HepG2 (cell line): ENCODE measurements at regions not wholly inside any gene's neighbourhood (a gene's known extent, or its start where the extent isn't known, plus 50 kb on each side); places are given as distances from the start of the nearest gene placed in this dataset.

Experiments
- ATAC-seq: fragments of 200-7000 bp; cut with Tn5 transposase; 3 replicates; pipeline ENCODE4 v1.9.1; 2020; ENCODE audit warnings: mild to moderate bottlenecking, moderate library complexity
- BruUV-seq: library from RNA; stranded (reverse); fragments of 400-500 nt; replicated peaks from 2 replicates; lab custom pipeline; 2021; lab: Mats Ljungman, UMichigan
- CTCF ChIA-PET: fragments of 300-600 bp; formaldehyde crosslinking; extraction: SDS; loops from one replicate; lab custom pipeline; 2021; ENCODE audit warnings: low total read pairs, inconsistent platforms, low intra/inter-chr PET ratio; lab: Yijun Ruan, JAX
- POLR2A ChIA-PET: fragments of 350-600 bp; sonication (Branson Sonifier 250); formaldehyde crosslinking; loops from one replicate; lab custom pipeline; 2020; ENCODE audit warnings: antibody characterized with exemption, inconsistent platforms; lab: Yijun Ruan, JAX
- DNase-seq: peaks from one replicate; pipeline ENCODE4 v3.0.0-alpha.2; 2015; ENCODE audit warnings: low spot score
- FAIRE-seq: peaks from 3 replicates; lab custom pipeline; 2011; peaks lifted over from hg19 to GRCh38; lab: Jason Lieb, UNC
- H2AFZ ChIP-seq: one replicate; pipeline ENCODE4 v1.6.1; 2011; ENCODE audit warnings: low read length, inconsistent platforms
- H3K27ac ChIP-seq: fragments of 300-600 bp; 3 replicates; pipeline ENCODE4 v1.8.0; 2011; ENCODE audit warnings: mixed run types, mild to moderate bottlenecking, mixed read lengths, low read length, inconsistent platforms; ENCODE audit not compliant: insufficient read depth; ENCODE audit errors: extremely low read length
- H3K27me3 ChIP-seq, 2 experiments: fragments of 200-600 bp in 1 of 2; 2 replicates in 1 of 2; 3 replicates in 1 of 2; pipeline versions ENCODE4 v1.6.0 to v1.8.0; 2011; ENCODE audit warnings: low read length in 2 of 2, mild to moderate bottlenecking in 2 of 2, moderate library complexity in 2 of 2, inconsistent platforms in 1 of 2; ENCODE audit not compliant: insufficient read depth in 2 of 2, control insufficient read depth in 1 of 2
- H3K36me3 ChIP-seq, 2 experiments: fragments of 200-600 bp in 1 of 2; replicated peaks in 1 of 2; 2 replicates in 1 of 2; 3 replicates in 1 of 2; pipeline versions ENCODE4 v1.5.1 to v1.8.0; 2011; ENCODE audit warnings: low read length in 2 of 2, inconsistent platforms in 1 of 2; ENCODE audit not compliant: insufficient read depth in 2 of 2, control insufficient read depth in 1 of 2
- H3K4me1 ChIP-seq: 2 replicates; pipeline ENCODE4 v1.5.1; 2012; ENCODE audit warnings: low read length, inconsistent platforms; ENCODE audit not compliant: insufficient read depth
- H3K4me2 ChIP-seq: 2 replicates; pipeline ENCODE4 v1.6.0; 2011; ENCODE audit warnings: low read depth, low read length, inconsistent platforms
- H3K4me3 ChIP-seq, 3 experiments: fragments of 200-600 bp in 1 of 3; sonication (generic), shearing (Covaris generic) in 1 of 3; replicated peaks in 1 of 3; 2 replicates each; pipeline ENCODE4 v1.5.1; 2011 to 2016; ENCODE audit warnings: low read length in 3 of 3, inconsistent platforms in 2 of 3, low read depth in 2 of 3, mild to moderate bottlenecking in 2 of 3, control low read depth in 1 of 3, mixed read lengths in 1 of 3; ENCODE audit not compliant: insufficient read depth in 1 of 3
- H3K79me2 ChIP-seq: one replicate; pipeline ENCODE4 v1.6.1; 2011; ENCODE audit warnings: low read length, inconsistent platforms; ENCODE audit not compliant: insufficient read depth
- H3K9ac ChIP-seq: 2 replicates; pipeline ENCODE4 v1.6.0; 2011; ENCODE audit warnings: mild to moderate bottlenecking, low read depth, low read length, inconsistent platforms; ENCODE audit not compliant: insufficient read depth
- H3K9me3 ChIP-seq: 2 replicates; pipeline ENCODE4 v1.5.1; 2012; ENCODE audit warnings: mild to moderate bottlenecking, low read length
- H4K20me1 ChIP-seq: 2 replicates; pipeline ENCODE4 v1.6.0; 2011; ENCODE audit warnings: inconsistent platforms, mild to moderate bottlenecking, low read length, moderate library complexity; ENCODE audit not compliant: insufficient read depth
- RAD21 ChIP-seq: fragments of 450-650 bp; formaldehyde crosslinking; IDR thresholded peaks from 2 replicates; pipeline ENCODE4 v1.5.0; 2020; ENCODE audit warnings: mild to moderate bottlenecking
- SALL2 ChIP-seq: sonication (generic); formaldehyde crosslinking; IDR thresholded peaks from 2 replicates; pipeline ENCODE4 v1.8.1; 2023; ENCODE audit warnings: mild to moderate bottlenecking, missing genetic modification reagents, inconsistent platforms
- SP4 ChIP-seq: sonication (generic); formaldehyde crosslinking; IDR thresholded peaks from 2 replicates; pipeline ENCODE4 v1.8.1; 2023; ENCODE audit warnings: mild to moderate bottlenecking, missing genetic modification reagents
- ZBTB14 ChIP-seq: sonication (generic); formaldehyde crosslinking; IDR thresholded peaks from 2 replicates; pipeline ENCODE4 v1.4.0; 2020; ENCODE audit warnings: missing genetic modification reagents
- ZNF572 ChIP-seq: sonication (generic); formaldehyde crosslinking; IDR thresholded peaks from 2 replicates; pipeline ENCODE4 v1.5.1; 2020; ENCODE audit warnings: mild to moderate bottlenecking, missing genetic modification reagents
- ZNF770 ChIP-seq: sonication (generic); formaldehyde crosslinking; IDR thresholded peaks from 2 replicates; pipeline ENCODE4 v1.5.0; 2020; ENCODE audit warnings: mild to moderate bottlenecking, missing genetic modification reagents
- WGBS: methylation state at CpG from one replicate; pipeline ENCODE4 v1.1.6; 2017; ENCODE audit warnings: low lambda C conversion rate; 5-methylcytosine and 5-hydroxymethylcytosine counted together
- in situ Hi-C: cut with HindIII; loops from 2 replicates; pipeline ENCODE4 v1.10.0; 2017; ENCODE audit warnings: low pct_unique_long_range_greater_than_20kb; ENCODE audit not compliant: extremely low pct_ligation_motif_present
- intact Hi-C: fragments of 100-400 bp; cut with micrococcal nuclease; formaldehyde crosslinking; loops from one replicate; pipeline ENCODE4 v1.10.0; 2022; ENCODE audit not compliant: unreplicated experiment
- TF ChIP-seq, protein P1 (sequence below): sonication (generic); formaldehyde crosslinking; IDR thresholded peaks from 2 replicates; pipeline ENCODE4 v1.5.1; 2020; ENCODE audit warnings: missing genetic modification reagents, mild to moderate bottlenecking, borderline replicate concordance

DNA sequence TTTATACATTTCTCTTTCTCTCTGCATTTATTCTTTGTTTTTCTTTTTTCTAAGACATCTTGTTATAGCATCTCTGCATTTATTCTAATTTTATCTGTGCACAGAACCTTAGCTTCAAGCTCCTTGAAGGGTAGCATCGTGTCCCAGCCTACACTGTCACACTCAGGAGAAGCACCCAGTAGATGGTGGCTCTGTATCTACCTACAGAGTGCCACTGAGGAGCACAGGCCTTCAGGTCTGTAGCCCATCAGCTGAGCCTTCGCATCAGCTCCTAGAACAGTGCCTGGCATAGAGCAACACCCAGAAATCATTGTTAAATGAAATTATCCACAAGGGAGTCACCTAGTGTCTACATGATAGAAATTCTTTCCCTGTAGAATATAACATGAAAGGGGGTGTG lies 203.0 kb upstream of the KLF14 start (continued):
- TF ChIP-seq, protein P1, sequence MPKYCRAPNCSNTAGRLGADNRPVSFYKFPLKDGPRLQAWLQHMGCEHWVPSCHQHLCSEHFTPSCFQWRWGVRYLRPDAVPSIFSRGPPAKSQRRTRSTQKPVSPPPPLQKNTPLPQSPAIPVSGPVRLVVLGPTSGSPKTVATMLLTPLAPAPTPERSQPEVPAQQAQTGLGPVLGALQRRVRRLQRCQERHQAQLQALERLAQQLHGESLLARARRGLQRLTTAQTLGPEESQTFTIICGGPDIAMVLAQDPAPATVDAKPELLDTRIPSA (CRISPR knock-in tag) = no peak
- TF ChIP-seq ZNF572 (CRISPR knock-in tag) (no peak), ZBTB14 (CRISPR knock-in tag) (no peak), RAD21 (CRISPR knock-in tag) (no peak), SALL2 (CRISPR knock-in tag) (no peak)

DNA sequence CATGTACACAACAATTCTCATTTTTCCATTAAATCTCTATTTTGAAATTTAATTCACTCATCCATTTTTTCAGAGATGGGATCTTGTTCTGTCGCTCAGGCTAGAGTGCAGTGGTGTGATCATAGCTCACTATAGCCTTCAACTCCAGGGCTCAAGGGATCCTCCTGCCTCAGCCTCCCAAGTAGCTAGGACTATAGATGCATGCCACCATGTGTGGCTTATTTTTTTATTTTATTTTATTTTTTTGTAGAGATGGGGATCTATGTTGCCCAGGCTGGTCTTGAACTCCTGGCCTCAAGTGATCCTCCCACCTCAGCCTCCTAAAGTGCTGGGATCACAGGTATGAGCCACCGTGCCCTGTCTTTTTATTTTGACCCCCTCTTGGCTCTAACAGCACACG lies 203.8 kb upstream of the KLF14 start:
- Histone ChIP-seq H3K4me2 (no peak overlapping the region), H3K9ac (no peak overlapping the region), H3K36me3 (peaks cover 4% of the 10 kb centered on the region in 2 experiments; a peak in 1 of 5 replicates), H3K79me2 (peaks cover 92% of the 10 kb centered on the region), H4K20me1 (no peaks in the 10 kb centered on the region; the same call in 1 of the 2 replicates), H3K27me3 (no peaks in the 10 kb centered on the region), H3K27ac (no peak overlapping the region)
- FAIRE-seq (no peak), DNase-seq (no peak), ATAC-seq (no peak)
- 100% methylated on average over 3 of the region's 3 CpGs for WGBS
- CTCF ChIA-PET = no interaction called here
- POLR2A ChIA-PET = interaction anchor here (1.0 to 1.3 kb wide), 4 partner anchors 12 to 39 kb away, joined by 3 read pairs; no protein-coding TSS in a partner anchor
- BruUV-seq = no TSS peak
- intact Hi-C loops = no loop called here
- TF ChIP-seq ZNF770 (CRISPR knock-in tag) (peak; percentile 57; the same call in 1 of the 2 replicates), SP4 (CRISPR knock-in tag) (no peak)
- TF ChIP-seq, all 625 proteins: peak for 1
- H3K4me1 ChIP-seq = peaks cover 59% of the 10 kb centered on the region
- no peaks in the 10 kb centered on the region for H3K9me3 ChIP-seq
- in situ Hi-C loops = no loop called here
- no peak overlapping the region for H3K4me3 ChIP-seq
- no peak overlapping the region for H2AFZ ChIP-seq
